Tibial artery (tissue), 4 donors: ENCODE measurements at regions not wholly inside any gene's neighbourhood (a gene's known extent, or its start where the extent isn't known, plus 50 kb on each side); places are given as distances from the start of the nearest gene placed in this dataset.

Source experiments
- DNase-seq, 2 donors: peaks; one replicate each; pipeline ENCODE4 v3.0.0-alpha.2; 2019
- H3K27ac ChIP-seq, 2 donors: fragments of 200-600 bp; sonication (generic) in 1 of 2; 1 replicate in 1 of 2; 2 replicates in 1 of 2; pipeline ENCODE4 v1.5.1; 2018 to 2019; ENCODE audit warnings: mild to moderate bottlenecking in 1 of 2
- H3K27me3 ChIP-seq, 2 donors: fragments of 200-600 bp; sonication (generic) in 1 of 2; one replicate each; pipeline versions ENCODE4 v1.5.1 to v1.6.0; 2016 to 2019
- H3K36me3 ChIP-seq, 3 donors: fragments of 200-600 bp; sonication (generic) in 2 of 3; one replicate each; pipeline ENCODE4 v1.5.1; 2016 to 2019; ENCODE audit warnings: mild to moderate bottlenecking in 2 of 3
- H3K4me1 ChIP-seq, 4 donors: fragments of 200-600 bp; sonication (generic) in 2 of 4; 1 replicate in 3 of 4; 2 replicates in 1 of 4; pipeline ENCODE4 v1.5.1; 2016 to 2019
- H3K4me3 ChIP-seq, 2 donors: fragments of 200-600 bp; sonication (generic) in 1 of 2; 1 replicate in 1 of 2; 2 replicates in 1 of 2; pipeline ENCODE4 v1.5.1; 2018 to 2019; ENCODE audit warnings: mild to moderate bottlenecking in 2 of 2
- H3K9me3 ChIP-seq, 3 donors: fragments of 200-600 bp; sonication (generic) in 1 of 3; one replicate each; pipeline ENCODE4 v1.5.1; 2016 to 2019
- CTCF ChIP-seq, 2 experiments: fragments of 200-600 bp in 1 of 2; fragments of 450-650 bp in 1 of 2; IDR thresholded peaks; one replicate each; pipeline ENCODE4 v1.5.1; 2017 to 2019; ENCODE audit warnings: antibody characterized with exemption in 2 of 2, mild to moderate bottlenecking in 1 of 2, moderate library complexity in 1 of 2
- intact Hi-C: fragments of 100-400 bp; cut with DNase I; formaldehyde crosslinking; loops from one replicate; pipeline ENCODE4 v1.15.0; 2023; ENCODE audit warnings: low total_unique reads

- H3K4me1 ChIP-seq: peaks cover 0 to under 1% (median 0%) of the 10 kb centered on the region in 4 donors
- TF ChIP-seq CTCF (IDR thresholded peaks at IDR 0.05): no peak
- DNase-seq: no peak
- intact Hi-C loops: loop anchor here (5.0 kb wide), 2 partner anchors 90 to 430 kb away; no protein-coding TSS in a partner anchor
- H3K27ac ChIP-seq: no peak overlapping the region
- H3K36me3 ChIP-seq: no peaks in the 10 kb centered on the region
- no peaks in the 10 kb centered on the region for H3K27me3 ChIP-seq
- H3K4me3 ChIP-seq: no peak overlapping the region
- H3K9me3 ChIP-seq: no peaks in the 10 kb centered on the region
These were observed 140.9 kb downstream of the ANKRD60 start for GRCh38 chr20:58087562-58087858.

DNA sequence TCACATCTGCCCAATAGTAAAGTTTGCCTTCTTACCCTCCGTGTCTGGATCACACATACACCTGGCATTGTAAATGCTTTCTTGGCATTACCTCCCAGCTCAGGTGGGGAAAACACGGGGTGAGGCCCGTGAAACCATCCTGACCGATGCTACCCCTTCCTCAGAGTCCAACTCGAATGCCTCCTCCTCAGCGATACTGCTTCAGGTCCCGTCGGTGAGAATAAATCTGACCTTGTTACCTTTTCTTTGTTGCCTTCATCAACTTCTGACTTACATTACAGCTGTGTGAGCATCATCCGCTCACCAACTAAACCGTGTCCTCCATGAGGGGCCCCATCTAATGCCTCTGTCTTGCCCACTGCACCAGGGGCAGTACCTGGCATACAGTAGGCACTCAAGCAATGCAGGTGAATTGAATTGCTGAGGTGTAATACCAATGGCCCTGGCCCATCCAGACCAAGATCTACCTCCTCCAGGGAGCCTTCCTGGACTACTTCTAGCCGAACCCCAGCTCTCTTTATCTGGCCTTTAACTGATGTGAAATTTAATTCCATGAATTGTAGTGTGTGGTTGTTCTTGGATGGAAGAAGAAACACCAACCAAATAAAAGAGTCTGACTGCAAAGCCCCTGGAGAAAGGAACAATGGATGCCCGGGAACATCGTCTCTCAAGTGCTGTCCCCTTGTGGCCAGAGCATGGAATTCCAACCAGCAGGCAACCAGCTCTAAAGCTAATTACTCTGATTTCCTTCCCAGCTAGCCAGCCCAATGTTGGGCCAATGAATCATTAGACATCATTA, 141.5 kb downstream of the ANKRD60 start:
- H3K27ac ChIP-seq: no peak overlapping the region
- DNase-seq: peak in 1 of 2 donors; percentile 62
- intact Hi-C loops: loop anchor here (5.0 kb wide), 2 partner anchors 90 to 430 kb away; no protein-coding TSS in a partner anchor

GRCh38 chr20:58084966-58085365, 143.5 kb downstream of the ANKRD60 start:
- intact Hi-C loops: loop anchor here (5.0 kb wide), 2 partner anchors 92 to 428 kb away; no protein-coding TSS in a partner anchor
- Histone ChIP-seq H3K27ac (no peak overlapping the region), H3K36me3 (no peaks in the 10 kb centered on the region), H3K4me3 (no peak overlapping the region), H3K4me1 (peaks cover 0 to 10% (median 0%) of the 10 kb centered on the region in 4 donors), H3K27me3 (no peaks in the 10 kb centered on the region), H3K9me3 (no peaks in the 10 kb centered on the region)
- no peak for TF ChIP-seq CTCF (IDR thresholded peaks at IDR 0.05)
- no peak for DNase-seq

More for the DNA sequence above, 141.5 kb downstream of the ANKRD60 start:
- H3K36me3 ChIP-seq: no peaks in the 10 kb centered on the region
- H3K4me1 ChIP-seq: peaks cover 0 to 6% (median 0%) of the 10 kb centered on the region in 4 donors
- H3K27me3 ChIP-seq: no peaks in the 10 kb centered on the region
- H3K9me3 ChIP-seq: no peaks in the 10 kb centered on the region
- H3K4me3 ChIP-seq: no peak overlapping the region
- peak; percentile 83 to 85 for TF ChIP-seq CTCF (IDR thresholded peaks at IDR 0.05)

GRCh38 chr20:58084566-58084965, 143.9 kb downstream of the ANKRD60 start:
- Histone ChIP-seq H3K27me3 (no peaks in the 10 kb centered on the region), H3K4me1 (peaks cover 0 to 10% (median 0%) of the 10 kb centered on the region in 4 donors), H3K9me3 (no peaks in the 10 kb centered on the region), H3K4me3 (no peak overlapping the region), H3K27ac (no peak overlapping the region), H3K36me3 (no peaks in the 10 kb centered on the region)
- intact Hi-C loops: no loop called here
- DNase-seq: no peak
- TF ChIP-seq CTCF (IDR thresholded peaks at IDR 0.05): no peak

- H3K4me3 ChIP-seq: no peak overlapping the region
- no peaks in the 10 kb centered on the region for H3K36me3 ChIP-seq
- no peak for DNase-seq
- no peaks in the 10 kb centered on the region for H3K9me3 ChIP-seq
- H3K27me3 ChIP-seq: no peaks in the 10 kb centered on the region
- H3K4me1 ChIP-seq: peaks cover 0 to 10% (median 3%) of the 10 kb centered on the region in 4 donors
- TF ChIP-seq CTCF (IDR thresholded peaks at IDR 0.05): no peak
- intact Hi-C loops: no loop called here
- H3K27ac ChIP-seq: no peak overlapping the region
These were observed 146.6 kb downstream of the ANKRD60 start for GRCh38 chr20:58081846-58082245.
